ENCODE measurements at regions not wholly inside any gene's neighbourhood (a gene's known extent, or its start where the extent isn't known, plus 50 kb on each side); places are given as distances from the start of the nearest gene placed in this dataset.

DNA sequence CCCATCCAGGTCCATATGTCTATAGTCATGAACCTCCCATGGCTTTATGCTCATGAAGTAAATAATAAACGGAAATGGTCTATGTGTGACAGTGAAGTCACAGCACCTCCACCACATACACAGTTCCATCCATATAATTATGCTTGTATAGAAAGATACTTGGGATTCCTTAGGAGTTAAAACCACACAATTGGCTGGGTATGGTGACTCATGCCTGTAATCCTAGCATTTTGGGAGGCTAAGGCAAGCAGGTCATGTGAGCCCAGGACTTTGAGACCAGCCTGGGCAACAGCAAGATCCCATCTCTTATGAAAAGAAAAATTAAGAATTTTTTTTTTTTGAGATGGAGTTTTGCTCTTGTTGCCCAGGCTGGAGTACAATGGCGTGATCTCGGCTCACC lies 55.6 kb upstream of the RBM47 start:
- Histone ChIP-seq H3K4me2 (ENCODE audit: insufficient read depth, insufficient read length, low read length) (no peak overlapping the region), H3K4me1 (ENCODE audit: insufficient read depth, low read length) (no peaks in the 10 kb centered on the region), H3K9me3 (ENCODE audit: control insufficient read depth, low read depth, low read length) (no peaks in the 10 kb centered on the region), H4K5ac (ENCODE audit: insufficient read length, low read depth, low read length) (no peak overlapping the region), H3K18ac (ENCODE audit: insufficient read length, low read depth, low read length) (no peak overlapping the region), H3K23ac (ENCODE audit: insufficient read length, low read depth, low read length) (no peak overlapping the region), H3K27me3 (ENCODE audit: insufficient read depth, low read length) (no peaks in the 10 kb centered on the region), H2AFZ (ENCODE audit: low read length) (no peak overlapping the region), H2BK120ac (ENCODE audit: low read depth, low read length, poor library complexity, severe bottlenecking) (no peak overlapping the region), H3K23me2 (ENCODE audit: insufficient read length, low read depth, low read length, poor library complexity, severe bottlenecking) (no peaks in the 10 kb centered on the region), H2BK15ac (ENCODE audit: low read depth, low read length) (no peak overlapping the region), H3K14ac (ENCODE audit: insufficient read depth, low read length) (no peak overlapping the region), H4K91ac (ENCODE audit: insufficient read length, low read depth, low read length) (no peak overlapping the region), H2BK5ac (ENCODE audit: insufficient read length, low read length) (no peak overlapping the region), H3K79me1 (ENCODE audit: insufficient read depth, low read depth, low read length, poor library complexity, severe bottlenecking) (no peaks in the 10 kb centered on the region), H2AK5ac (ENCODE audit: insufficient read length, low read length) (no peak overlapping the region), H3K79me2 (ENCODE audit: insufficient read depth, low read length) (no peaks in the 10 kb centered on the region), H2BK12ac (ENCODE audit: insufficient read length, low read depth, low read length) (no peak overlapping the region), H4K8ac (replicated peaks; ENCODE audit: insufficient read length, low read depth, low read length) (no peak overlapping the region), H3K56ac (ENCODE audit: insufficient read length, low read depth, low read length) (no peak overlapping the region), H3K9ac (ENCODE audit: extremely low read depth, insufficient read length, low read length) (no peak overlapping the region), H3K27ac (ENCODE audit: insufficient read length, low read depth, low read length) (no peak overlapping the region), H2BK20ac (ENCODE audit: low read depth, low read length, poor library complexity, severe bottlenecking) (no peak overlapping the region), H4K20me1 (ENCODE audit: control insufficient read depth, insufficient read depth, insufficient read length) (no peaks in the 10 kb centered on the region), H3T11ph (ENCODE audit: low read length) (no peak overlapping the region), H3K4ac (ENCODE audit: low read depth, low read length) (no peak overlapping the region)
- Mint-ChIP-seq H3K4me1 (peaks cover 8 to 12% of the 10 kb centered on the region in 2 experiments), H3K9me3 (no peaks in the 10 kb centered on the region; a peak in 1 of 5 replicates), H3K27me3 (ENCODE audit: low read depth) (no peaks in the 10 kb centered on the region), H3K4me3 (no peak overlapping the region), H3K36me3 (ENCODE audit: insufficient read depth in 1 of 3, low read depth in 3 of 3) (no peaks in the 10 kb centered on the region), H3K27ac (no peak overlapping the region)
- no peak for TF ChIP-seq CTCF (conservative IDR thresholded peaks at IDR 0.05)
- DNase-seq, result no peak
- WGBS (ENCODE audit: extremely low coverage, insufficient read length, low lambda C conversion rate), result no CpG with 5 or more reads among the region's 3 CpGs
